Activated CD8-positive, alpha-beta memory T cell treated with anti-CD3 and anti-CD28 coated beads, Interleukin-2, amount 50 U/mL, for 4 hours (primary cell): ENCODE measurements at regions not wholly inside any gene's neighbourhood (a gene's known extent, or its start where the extent isn't known, plus 50 kb on each side); places are given as distances from the start of the nearest gene placed in this dataset.
"Not testable (repeated sequence)": the region's sequence is repeated elsewhere in the genome, so short reads cannot be mapped to it uniquely, and the experiment has no call there.

ENCODE experiments used
- DNase-seq: peaks from one replicate; pipeline ENCODE4 v3.0.0-alpha.2; 2020

DNA sequence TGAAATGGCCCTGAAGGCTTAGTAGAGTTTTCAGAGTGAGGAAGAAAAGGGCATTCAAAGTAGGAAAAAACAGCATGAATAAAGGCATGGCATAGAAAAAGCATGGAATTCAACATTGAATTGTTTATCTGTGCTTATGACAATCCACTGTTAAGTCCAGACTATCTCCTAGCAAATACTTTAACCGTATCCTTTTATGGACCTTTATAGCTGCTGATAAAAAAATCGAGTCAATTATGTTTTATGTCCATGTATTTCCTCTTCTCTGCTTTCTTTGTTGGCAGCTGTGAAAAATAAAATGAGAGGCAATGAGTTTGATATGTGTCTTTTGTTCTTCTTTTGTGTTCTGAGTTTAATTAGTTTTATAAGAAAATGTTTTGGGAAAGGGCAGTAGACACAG is 70.4 kb downstream of the TDRD15 start:
- DNase-seq, result no peak

DNA sequence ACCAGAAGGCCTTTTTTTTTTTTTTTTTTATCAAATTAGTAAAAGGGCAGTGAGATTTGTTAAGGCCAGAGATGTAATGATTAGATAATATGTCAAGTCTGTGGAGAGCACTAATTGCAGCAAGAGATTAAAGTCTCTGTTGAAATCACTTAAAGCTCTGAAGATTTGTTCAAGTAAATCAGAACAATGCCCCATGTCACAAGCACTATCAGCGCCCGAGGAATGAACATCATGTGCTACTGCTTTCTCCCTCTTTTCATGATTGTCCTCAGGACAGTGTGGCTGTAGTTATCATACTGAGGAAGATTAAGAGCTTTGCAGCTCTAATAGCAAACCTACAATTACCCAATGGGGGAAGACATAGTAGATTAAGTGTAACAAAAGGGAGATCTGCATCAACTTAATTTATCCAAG is 71.1 kb downstream of the TDRD15 start:
- DNase-seq, result no peak

DNA sequence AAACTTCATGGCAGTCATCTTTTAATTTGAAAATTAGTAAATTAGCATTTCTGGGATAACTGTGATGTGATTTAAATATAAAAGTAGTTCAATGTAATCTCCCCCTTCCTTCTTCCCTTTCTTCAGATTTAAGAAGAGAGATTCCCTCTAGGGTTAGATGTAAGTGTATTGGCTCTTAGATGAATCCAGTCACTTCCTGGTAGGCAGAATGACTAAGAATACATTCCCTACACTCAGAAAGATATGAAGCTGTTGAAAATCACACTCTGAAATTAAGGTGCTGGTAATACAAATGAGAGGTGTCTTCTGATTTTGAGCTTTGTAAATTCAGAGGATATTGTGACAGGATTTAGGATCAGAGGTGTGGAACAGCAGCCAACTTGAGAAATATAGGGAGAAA is 71.6 kb downstream of the TDRD15 start:
- DNase-seq, result no peak

DNA sequence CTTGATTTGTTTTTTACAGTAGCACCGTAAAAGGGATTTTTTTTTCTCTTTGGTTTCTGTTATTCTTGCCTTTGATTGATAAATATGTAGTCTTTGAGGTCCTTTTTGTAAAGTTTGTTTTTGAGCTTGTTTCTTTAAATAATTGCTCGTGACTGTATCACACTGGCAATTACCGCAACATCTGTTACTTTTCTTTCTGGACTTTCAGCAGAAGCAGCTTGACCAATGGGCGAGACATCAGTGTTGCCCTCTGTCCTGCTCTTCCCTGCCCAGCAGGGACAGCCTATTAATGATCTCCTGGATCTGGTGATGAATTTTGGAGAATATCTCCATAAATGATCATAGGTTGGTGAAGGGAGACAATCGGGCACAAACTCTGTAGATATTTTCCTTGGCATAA is 74.9 kb downstream of the TDRD15 start:
- DNase-seq, result no peak

DNA sequence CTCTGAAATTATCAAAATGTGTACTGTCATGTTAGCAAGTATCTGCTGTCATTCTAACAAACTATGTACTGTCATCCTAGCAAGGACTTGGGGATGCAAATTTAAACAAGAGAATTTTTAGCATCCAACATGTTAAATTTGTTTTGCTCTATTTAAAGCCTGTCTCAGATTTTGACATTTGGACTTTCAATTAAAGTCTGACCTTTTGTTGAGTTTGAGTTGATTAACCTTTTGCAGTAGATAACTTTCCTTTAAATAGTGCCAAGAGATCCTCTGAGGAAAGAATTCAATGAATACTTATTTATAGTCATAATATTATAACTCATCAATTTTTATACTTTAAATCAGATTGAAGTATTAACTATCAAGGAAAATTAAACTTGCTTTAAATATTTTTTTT is 80.2 kb downstream of the TDRD15 start:
- DNase-seq, result no peak

DNA sequence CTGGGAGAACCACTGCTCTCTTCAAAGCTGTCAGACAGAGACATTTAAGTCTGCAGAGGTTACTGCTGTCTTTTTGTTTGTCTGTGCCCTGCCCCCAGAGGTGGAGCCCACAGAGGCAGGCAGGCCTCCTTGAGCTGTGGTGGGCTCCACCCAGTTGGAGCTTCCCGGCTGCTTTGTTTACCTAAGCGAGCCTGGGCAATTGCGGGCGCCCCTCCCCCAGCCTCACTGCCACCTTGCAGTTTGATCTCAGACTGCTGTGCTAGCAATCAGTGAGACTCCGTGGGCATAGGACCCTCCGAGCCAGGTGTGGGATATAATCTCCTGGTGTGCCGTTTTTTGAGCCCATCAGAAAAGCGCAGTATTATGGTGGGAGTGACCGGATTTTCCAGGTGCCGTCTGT is 90.3 kb downstream of the TDRD15 start:
- DNase-seq, result not testable (repeated sequence)

DNA sequence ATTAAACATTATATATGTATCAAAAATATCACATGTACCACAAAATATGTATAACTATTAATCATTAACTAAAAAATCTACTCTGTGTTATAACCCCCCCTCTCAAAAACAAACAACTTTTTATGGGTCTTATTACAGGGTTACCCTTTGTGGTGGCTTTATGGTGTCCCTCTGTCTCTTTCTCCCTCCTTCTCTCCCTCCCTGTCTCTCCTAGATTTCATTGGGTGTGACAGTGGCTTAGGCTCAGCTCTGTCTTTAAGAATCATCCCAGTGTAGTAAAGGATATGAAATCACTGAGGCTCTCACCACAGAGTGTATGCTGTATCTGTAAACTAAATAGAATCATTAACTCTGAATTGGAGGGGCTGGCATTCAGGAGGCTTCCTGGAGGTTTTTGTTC is 93.7 kb downstream of the TDRD15 start:
- no peak for DNase-seq

DNA sequence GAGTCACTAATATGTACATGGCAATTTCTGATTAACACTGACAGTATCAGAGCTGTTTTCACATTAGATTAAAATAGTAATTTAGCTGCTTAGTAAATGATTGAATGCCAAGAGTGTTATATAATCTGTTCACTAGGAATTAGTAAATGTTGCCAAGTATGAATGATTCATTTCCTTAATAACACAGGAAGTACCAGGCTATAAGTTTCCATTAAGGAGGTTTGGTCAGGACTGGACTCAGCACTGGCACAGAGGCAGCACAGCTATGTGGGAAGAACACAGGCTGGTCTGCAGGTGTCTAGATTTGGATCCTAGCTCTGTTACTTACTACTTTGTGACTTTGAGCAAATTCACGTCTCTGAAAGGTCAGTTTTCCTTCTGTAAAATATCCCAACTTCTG is 97.2 kb downstream of the TDRD15 start:
- no peak for DNase-seq

DNA sequence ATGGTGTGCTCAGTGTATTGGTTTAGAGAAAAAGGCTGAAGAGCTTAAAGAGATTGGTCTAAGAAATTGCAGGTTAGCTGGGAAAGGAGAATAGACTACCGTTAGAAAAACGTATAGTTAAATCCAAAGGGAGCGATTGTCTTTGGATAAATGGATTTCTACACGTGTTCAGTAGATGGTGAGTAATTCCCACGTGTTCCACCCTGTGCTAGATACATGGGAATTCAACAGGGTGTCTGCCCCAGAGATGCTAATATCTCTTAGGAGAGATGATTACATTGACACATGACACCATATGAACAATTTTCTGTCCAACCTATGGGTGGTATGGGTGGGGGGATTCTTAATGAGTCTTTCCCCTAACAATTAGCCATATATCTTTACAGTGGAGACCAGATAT is 99.8 kb downstream of the TDRD15 start:
- DNase-seq, result no peak

DNA sequence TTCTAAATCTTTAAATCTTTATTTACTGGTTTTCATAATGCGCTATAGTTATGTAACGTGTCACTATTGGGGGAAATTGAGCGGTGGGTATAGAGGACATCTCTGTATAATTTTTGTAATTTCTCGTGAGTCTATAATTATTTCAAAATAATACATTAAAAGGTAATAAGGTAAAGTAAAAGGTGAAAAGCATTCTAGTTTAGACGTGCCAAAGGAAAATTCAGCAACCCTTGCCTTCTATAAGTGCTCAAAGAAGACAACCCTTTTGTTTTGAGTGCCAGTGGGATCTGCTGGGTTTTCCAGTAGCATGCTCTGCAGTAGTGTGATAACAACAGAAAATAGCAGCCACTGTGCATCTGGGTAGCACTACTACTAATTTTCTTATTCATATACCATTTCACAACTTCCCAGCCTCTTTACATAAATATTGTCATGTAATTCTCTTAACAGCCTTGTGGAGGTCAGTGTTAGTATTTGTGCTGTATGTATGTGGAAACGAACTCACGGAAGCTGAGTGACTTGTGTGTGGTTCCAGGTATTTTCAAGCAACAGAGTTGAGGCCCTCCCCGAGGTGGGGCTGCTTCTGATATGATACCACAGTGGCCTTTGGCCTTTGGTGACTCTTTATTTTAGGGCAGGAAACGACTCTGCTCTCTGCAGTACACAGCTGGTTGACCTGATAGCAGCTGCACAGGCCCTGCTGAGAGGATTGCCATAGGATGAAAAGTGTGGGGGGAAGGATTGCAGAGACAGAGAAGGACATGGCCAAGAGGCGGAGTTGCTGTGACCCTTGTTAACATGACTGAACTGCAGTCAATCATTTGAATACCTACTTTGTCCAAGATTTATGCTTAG is 104.5 kb downstream of the TDRD15 start:
- no peak for DNase-seq

DNA sequence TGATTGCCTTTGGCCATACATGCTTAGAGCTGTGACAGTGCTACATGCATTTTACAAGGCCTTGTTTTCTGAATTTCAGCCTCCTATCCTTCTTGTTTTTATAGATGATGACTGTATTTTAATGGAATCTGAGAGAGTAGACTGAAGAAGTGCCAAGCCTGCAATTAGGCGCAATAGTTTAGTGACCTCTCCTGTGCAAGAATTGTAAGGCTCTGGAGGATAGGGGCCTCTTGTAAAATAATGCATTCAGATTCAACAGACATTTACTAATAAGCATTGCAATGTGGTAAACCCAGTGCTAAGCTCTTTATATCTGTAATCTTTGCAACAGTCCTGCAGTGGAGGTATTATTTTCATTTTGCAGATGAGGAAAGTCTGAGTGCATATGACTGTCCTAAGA is 105.5 kb downstream of the TDRD15 start:
- no peak for DNase-seq

DNA sequence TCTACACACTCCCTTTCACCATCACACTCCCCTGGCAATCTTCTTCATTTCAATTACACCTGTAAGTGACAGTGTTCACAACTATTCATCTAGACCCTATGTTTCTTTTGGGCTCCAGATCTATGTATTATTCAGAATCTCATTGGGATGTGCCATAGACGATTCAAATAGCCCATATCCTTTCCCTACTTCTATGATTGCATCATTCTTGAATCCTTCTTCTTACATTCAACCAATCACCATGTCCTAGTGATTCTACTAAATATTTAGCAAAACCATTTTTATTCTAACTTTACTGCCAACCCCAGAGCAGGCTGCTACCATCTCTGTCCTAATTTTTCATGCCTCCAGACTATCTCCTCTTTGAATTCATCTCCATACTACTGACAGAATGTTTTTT is 106.4 kb downstream of the TDRD15 start:
- DNase-seq, result no peak

DNA sequence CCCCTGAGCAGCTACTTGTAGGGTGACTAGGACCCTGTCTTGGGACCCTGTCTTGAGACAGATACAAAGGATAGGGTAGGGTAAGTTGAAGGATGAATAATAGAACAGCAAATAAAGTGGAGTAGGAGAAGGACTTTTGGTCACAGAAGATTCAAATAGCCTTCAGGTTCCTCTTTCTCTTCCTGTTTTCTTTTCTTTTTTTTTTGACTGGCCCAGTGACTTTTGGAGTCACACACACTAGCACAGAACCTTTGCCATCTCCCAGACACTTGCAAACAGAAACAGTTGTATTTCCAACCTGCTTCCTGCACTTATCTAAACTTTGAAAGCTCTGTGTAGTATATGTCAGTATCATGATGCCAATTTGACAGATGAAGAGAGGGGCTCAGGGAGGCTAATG is 108.2 kb downstream of the TDRD15 start:
- DNase-seq, result no peak

DNA sequence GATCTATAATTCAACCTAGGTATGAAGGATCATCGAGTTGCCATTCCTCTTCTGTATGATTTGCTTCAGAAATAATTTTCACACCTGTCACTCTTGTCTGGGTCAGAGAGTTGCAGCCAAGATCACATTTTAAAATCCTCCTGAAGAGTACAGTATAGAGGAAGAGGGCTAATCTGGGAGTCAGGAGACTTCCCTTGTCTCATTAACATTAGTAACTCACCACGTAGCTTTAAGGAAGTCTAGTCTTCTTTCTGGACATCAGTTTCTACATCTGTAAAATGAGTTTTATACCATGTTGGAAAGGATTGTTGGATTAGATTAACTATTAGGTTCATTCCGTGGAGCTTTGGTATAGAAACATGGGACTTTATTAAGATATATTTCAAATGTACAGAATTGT is 109.4 kb downstream of the TDRD15 start:
- DNase-seq, result no peak

DNA sequence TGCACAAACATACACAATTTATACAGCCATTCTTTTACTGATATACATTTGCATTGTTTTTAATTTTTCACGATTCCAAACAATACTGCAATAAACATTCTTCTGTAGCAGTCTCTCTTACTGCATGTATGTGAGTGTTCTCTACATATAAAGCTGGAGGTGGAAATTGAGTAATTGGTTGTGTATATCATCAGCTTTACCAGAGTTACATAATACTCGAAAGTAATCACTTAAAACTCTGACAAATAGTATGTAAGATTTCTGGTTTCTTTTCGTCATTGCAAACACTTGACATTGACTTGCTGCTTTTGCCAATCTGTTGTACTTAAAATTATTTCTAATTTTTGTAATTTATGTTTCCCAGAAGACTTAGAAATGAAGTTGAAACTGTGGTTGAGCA is 110.2 kb downstream of the TDRD15 start:
- DNase-seq, result no peak

DNA sequence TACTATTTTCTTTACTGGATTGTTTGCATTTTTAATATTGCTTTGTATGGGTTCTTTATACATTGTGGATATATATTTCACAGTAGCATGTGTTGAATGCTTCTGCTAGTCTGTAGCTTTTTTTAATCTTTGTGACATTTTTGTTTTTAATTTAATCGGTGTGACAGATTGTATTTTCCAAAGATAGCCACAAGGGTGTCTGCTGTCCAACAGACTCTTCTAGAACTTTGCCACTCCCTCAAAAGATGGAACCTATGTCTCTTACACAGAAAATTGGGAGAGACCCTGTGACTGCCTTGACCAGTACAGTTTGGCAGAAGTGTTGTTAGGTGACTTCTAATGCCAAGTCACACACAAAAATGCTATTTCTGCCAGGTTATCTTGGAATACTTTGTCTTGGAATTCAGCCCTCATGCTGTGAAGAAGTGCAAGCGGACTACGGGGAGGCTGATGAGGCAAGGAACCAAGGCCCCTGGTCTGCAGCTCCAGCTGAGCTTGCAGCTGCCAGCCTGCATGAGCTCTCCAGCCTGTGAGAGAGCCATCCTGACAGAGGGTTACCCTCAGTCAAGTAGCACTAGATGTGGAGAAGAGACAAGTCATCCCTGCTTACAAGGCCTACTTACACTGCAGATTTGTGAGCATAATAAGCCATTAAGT is 110.8 kb downstream of the TDRD15 start:
- DNase-seq, result no peak

DNA sequence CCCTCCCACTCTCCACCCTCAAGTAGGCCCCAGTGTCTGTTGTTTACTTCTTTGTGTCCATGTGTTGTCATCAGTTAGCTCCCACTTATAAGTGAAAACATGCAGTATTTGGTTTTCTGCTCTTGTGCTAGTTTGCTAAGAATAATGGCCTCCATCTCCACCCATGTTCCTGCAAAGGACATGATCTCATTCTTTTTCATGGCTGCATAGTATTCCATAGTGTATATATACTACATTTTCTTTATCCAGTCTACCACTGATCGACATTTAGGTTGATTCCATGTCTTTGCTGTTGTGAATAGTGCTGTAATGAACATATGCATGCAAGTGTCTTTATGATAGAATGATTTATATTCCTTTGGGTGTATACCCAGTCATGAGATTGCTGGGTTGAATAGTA is 116.0 kb downstream of the TDRD15 start:
- not testable (repeated sequence) for DNase-seq

DNA sequence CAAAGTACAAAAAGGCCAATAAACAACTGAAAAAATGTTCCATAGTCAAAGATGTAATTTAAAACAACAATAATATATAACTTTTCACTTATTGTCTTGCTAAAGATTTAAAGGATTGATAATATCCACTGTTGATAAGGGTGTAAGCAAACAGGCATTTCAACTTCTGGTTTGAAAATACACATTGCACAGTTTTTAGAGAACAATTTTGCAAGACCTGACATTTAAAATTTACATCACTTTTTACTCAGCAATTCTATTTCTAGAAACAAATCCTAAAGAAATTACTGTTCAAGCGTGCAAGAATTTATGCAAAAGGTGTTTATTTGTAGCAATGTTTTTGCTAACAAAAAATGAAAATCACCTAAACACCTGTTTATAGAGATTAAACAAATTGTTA is 120.4 kb downstream of the TDRD15 start:
- no peak for DNase-seq

DNA sequence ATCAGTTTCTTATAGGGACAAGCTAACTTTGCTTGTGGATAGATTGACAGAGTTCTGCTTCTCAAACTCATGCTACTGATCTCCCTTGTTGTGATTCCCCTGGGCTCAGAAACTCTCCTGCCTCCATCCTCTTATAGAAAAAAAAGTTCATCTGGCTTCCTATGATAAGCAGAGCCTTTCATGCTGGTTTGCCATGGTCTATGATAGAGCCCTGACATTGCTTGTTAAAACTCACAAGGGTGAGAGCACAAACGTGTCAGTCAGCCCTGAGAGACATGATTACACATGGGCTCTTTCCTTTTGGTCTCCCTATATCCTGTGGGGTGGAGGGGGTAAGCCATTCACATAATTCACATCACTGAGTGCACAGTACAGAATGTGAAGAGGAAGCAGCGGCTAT is 121.8 kb downstream of the TDRD15 start:
- DNase-seq, result no peak

DNA sequence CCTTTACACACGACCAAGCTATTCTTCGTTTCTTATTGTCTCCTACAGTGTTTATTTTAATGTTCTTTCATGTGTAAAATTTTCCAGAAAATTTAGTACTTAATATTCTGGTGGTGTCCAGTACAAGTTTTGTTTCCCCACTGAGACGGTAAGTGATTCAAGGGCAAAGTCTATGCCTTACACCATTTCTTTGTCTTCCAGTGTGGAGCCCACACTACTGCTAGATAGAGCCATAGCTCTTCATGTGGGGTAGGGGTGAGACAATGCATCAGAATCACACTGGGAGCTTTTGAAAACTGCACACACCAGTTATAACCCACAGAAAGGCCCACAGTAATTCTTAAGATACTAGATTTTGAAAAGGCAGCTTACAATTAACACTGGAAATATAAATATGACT is 125.6 kb downstream of the TDRD15 start:
- no peak for DNase-seq

DNA sequence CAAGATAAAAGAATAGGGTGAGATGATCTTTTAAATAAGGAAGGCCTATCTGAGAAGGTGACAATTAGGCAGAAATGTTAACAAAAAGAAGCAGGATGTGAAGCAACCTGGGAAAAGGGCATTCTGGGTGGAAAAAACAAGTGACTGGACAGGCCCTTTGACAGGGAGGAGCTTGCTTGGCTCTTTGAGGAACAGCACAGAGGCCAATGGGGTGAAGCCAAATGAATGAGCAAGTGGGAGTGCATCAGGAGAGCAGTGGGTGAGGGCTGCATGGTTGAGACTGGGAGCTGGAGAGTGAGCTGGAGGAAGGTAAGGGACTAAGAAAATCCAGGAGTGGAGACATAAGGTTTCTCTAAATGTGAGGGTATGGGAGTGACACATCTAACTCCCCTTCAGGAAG is 126.9 kb downstream of the TDRD15 start:
- DNase-seq, result no peak

DNA sequence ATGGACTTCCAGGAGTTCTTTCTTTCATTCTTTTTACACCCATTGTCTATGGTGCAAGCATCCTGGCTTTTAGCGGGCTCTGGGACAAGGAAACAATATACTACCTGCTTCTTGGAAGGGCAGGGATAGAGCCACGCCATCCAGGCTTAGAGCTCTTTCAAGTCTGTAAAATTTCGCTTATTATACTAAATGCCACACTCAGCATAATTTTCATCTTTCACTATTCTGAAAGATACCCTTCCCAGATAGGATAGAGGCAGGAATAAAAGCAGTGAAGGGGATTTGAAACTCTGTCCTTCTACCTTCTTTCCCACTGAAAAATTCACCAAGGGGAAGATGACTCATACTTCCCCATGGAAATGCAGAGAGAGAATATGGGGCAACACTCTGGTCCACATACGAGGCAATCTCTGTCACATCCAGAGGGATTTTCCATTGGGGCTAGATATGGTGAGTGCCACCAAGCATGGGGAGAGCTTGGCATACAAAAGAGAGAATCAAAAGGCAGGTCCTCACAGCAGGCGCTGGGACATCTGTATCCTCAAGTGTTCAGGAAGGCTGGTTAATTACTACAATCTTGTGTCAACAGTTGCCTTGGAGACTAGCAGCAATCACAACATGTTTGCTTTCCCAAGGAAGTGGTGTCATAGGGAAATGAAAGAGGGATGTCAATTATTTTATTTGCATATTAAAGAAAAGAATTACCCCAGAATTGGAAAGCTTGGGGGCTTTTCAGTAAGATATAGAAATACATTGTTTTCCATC is 127.6 kb downstream of the TDRD15 start:
- DNase-seq, result no peak

DNA sequence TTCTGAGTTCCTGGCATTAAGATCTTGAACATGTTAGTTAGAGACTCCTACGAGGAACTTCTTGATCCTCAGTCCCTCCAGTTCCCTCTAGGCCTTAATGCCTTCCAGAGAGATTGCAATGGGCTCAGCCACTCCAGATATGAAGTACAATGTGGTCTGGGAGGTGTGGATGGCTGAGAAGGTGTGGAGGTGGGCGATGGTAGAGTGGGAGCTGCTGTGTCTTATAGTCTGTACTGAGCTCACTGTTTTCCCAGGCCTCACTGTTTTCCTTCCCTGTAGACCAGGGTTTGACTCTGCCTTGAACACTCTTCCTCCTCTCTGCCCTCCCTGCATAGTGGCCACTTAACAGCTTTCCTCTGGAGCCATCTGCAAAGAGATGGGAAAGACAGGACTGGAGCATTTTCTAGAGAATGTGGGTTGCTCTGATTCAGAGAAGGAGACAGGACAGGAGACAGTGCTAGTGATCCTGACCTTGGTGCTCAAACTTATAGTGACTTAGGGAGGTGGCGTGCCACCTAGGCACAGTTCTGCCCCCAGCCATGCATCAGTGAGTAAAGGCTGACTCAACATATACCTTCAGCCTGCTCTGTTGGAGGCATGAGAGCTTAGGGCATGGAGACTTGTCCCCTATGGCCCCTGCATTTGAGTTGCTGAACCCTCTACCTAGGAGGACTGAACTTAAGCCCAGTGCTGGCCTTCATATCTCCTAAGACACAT is 129.7 kb downstream of the TDRD15 start:
- no peak for DNase-seq
